Adrenal gland (tissue), 5 donors: ENCODE measurements at regions not wholly inside any gene's neighbourhood (a gene's known extent, or its start where the extent isn't known, plus 50 kb on each side); places are given as distances from the start of the nearest gene placed in this dataset.

ENCODE experiments used
- POLR2A ChIP-seq, 2 donors: fragments of 450-650 bp; IDR thresholded peaks; one replicate each; pipeline ENCODE4 v1.6.1; 2017; ENCODE audit warnings: antibody characterized with exemption in 2 of 2, mild to moderate bottlenecking in 2 of 2, moderate library complexity in 1 of 2
- TF ChIP-seq, protein P1 (sequence below), 6 experiments: fragments of 450-650 bp in 4 of 6; fragments of 200-600 bp in 2 of 6; sonication (generic) in 1 of 6; IDR thresholded peaks; 1 replicate in 5 of 6; 2 replicates in 1 of 6; pipeline versions ENCODE4 v1.5.1 to v1.8.0; 2016 to 2021; ENCODE audit warnings: antibody characterized with exemption in 6 of 6, mild to moderate bottlenecking in 2 of 6, moderate library complexity in 1 of 6
- donor health status: DM: no; HTN: no; CAD: no.

DNA sequence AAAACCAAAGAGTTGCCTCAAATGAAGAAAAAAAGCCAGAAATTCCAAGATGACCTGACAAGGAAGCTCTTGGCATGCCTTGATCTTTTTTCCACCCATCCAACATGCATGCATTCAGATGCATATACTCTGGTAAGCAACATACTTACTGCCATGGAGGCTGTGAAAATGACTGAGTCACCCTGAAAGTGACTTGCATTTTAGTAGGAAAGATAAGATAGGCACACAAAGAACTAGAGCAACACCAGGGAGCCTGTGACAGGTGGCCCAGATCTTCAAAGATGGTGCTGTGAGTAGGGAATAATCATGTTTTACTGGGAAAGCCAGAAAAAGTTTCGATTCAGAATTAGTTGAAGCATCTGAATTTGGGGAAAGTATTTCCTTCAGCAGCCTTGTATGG lies 185.1 kb upstream of the SLCO3A1 start:
- TF ChIP-seq, protein P1, sequence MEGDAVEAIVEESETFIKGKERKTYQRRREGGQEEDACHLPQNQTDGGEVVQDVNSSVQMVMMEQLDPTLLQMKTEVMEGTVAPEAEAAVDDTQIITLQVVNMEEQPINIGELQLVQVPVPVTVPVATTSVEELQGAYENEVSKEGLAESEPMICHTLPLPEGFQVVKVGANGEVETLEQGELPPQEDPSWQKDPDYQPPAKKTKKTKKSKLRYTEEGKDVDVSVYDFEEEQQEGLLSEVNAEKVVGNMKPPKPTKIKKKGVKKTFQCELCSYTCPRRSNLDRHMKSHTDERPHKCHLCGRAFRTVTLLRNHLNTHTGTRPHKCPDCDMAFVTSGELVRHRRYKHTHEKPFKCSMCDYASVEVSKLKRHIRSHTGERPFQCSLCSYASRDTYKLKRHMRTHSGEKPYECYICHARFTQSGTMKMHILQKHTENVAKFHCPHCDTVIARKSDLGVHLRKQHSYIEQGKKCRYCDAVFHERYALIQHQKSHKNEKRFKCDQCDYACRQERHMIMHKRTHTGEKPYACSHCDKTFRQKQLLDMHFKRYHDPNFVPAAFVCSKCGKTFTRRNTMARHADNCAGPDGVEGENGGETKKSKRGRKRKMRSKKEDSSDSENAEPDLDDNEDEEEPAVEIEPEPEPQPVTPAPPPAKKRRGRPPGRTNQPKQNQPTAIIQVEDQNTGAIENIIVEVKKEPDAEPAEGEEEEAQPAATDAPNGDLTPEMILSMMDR (IDR thresholded peaks at IDR 0.05): no peak
- no peak for TF ChIP-seq POLR2A (IDR thresholded peaks at IDR 0.05)
